Peyer's patch (tissue), 4 donors: ENCODE measurements at regions not wholly inside any gene's neighbourhood (a gene's known extent, or its start where the extent isn't known, plus 50 kb on each side); places are given as distances from the start of the nearest gene placed in this dataset.

ENCODE experiments used
- POLR2A ChIP-seq, 2 donors: fragments of 450-650 bp; IDR thresholded peaks; one replicate each; pipeline ENCODE4 v1.5.1; 2017; ENCODE audit warnings: antibody characterized with exemption in 2 of 2, mild to moderate bottlenecking in 2 of 2, moderate library complexity in 2 of 2
- TF ChIP-seq, protein P1 (sequence below), 6 experiments: fragments of 450-650 bp in 4 of 6; fragments of 200-600 bp in 2 of 6; sonication (generic) in 1 of 6; IDR thresholded peaks; one replicate each; pipeline ENCODE4 v1.5.1; 2017 to 2019; ENCODE audit warnings: antibody characterized with exemption in 6 of 6, mild to moderate bottlenecking in 3 of 6, moderate library complexity in 1 of 6

GRCh38 chr15:62758952-62759349, 283.6 kb upstream of the TPM1 start:
- TF ChIP-seq, protein P1, sequence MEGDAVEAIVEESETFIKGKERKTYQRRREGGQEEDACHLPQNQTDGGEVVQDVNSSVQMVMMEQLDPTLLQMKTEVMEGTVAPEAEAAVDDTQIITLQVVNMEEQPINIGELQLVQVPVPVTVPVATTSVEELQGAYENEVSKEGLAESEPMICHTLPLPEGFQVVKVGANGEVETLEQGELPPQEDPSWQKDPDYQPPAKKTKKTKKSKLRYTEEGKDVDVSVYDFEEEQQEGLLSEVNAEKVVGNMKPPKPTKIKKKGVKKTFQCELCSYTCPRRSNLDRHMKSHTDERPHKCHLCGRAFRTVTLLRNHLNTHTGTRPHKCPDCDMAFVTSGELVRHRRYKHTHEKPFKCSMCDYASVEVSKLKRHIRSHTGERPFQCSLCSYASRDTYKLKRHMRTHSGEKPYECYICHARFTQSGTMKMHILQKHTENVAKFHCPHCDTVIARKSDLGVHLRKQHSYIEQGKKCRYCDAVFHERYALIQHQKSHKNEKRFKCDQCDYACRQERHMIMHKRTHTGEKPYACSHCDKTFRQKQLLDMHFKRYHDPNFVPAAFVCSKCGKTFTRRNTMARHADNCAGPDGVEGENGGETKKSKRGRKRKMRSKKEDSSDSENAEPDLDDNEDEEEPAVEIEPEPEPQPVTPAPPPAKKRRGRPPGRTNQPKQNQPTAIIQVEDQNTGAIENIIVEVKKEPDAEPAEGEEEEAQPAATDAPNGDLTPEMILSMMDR (IDR thresholded peaks at IDR 0.05), result no peak
- TF ChIP-seq POLR2A (IDR thresholded peaks at IDR 0.05), result no peak
